ENCODE measurements at regions not wholly inside any gene's neighbourhood (a gene's known extent, or its start where the extent isn't known, plus 50 kb on each side); places are given as distances from the start of the nearest gene placed in this dataset.

- no peak for TF ChIP-seq CTCF (IDR thresholded peaks at IDR 0.05; ENCODE audit: insufficient read depth, low read length)
- no peak overlapping the region for H3K4me3 ChIP-seq (ENCODE audit: low read depth, low read length)
- no peak for DNase-seq (ENCODE audit: low read depth)
Measured at GRCh38 chr13:60691268-60691667, 294.2 kb downstream of the TDRD3 start.

GRCh38 chr13:60690604-60691003 is 293.6 kb downstream of the TDRD3 start:
- no peak for DNase-seq (ENCODE audit: low read depth)
- TF ChIP-seq CTCF (IDR thresholded peaks at IDR 0.05; ENCODE audit: insufficient read depth, low read length), result no peak
- H3K4me3 ChIP-seq (ENCODE audit: low read depth, low read length), result no peak overlapping the region

GRCh38 chr13:60689571-60689970 is 292.6 kb downstream of the TDRD3 start:
- H3K4me3 ChIP-seq (ENCODE audit: low read depth, low read length), result no peak overlapping the region
- TF ChIP-seq CTCF (IDR thresholded peaks at IDR 0.05; ENCODE audit: insufficient read depth, low read length), result no peak
- no peak for DNase-seq (ENCODE audit: low read depth)

GRCh38 chr13:60689076-60689475 is 292.1 kb downstream of the TDRD3 start:
- TF ChIP-seq CTCF (IDR thresholded peaks at IDR 0.05; ENCODE audit: insufficient read depth, low read length), result no peak
- H3K4me3 ChIP-seq (ENCODE audit: low read depth, low read length), result no peak overlapping the region
- no peak for DNase-seq (ENCODE audit: low read depth)

- no peak overlapping the region for H3K4me3 ChIP-seq (ENCODE audit: low read depth, low read length)
- DNase-seq (ENCODE audit: low read depth), result no peak
- no peak for TF ChIP-seq CTCF (IDR thresholded peaks at IDR 0.05; ENCODE audit: insufficient read depth, low read length)
Measured at GRCh38 chr13:60679928-60680694, 283.1 kb downstream of the TDRD3 start.

GRCh38 chr13:60679131-60679530 is 282.1 kb downstream of the TDRD3 start:
- DNase-seq (ENCODE audit: low read depth), result no peak
- TF ChIP-seq CTCF (IDR thresholded peaks at IDR 0.05; ENCODE audit: insufficient read depth, low read length), result no peak
- H3K4me3 ChIP-seq (ENCODE audit: low read depth, low read length), result no peak overlapping the region

GRCh38 chr13:60671386-60671785 is 274.4 kb downstream of the TDRD3 start:
- no peak overlapping the region for H3K4me3 ChIP-seq (ENCODE audit: low read depth, low read length)
- DNase-seq (ENCODE audit: low read depth), result no peak
- TF ChIP-seq CTCF (IDR thresholded peaks at IDR 0.05; ENCODE audit: insufficient read depth, low read length), result no peak

Data from fibroblast of the aortic adventitia (primary cell).